ENCODE measurements at regions not wholly inside any gene's neighbourhood (a gene's known extent, or its start where the extent isn't known, plus 50 kb on each side); places are given as distances from the start of the nearest gene placed in this dataset.

DNA sequence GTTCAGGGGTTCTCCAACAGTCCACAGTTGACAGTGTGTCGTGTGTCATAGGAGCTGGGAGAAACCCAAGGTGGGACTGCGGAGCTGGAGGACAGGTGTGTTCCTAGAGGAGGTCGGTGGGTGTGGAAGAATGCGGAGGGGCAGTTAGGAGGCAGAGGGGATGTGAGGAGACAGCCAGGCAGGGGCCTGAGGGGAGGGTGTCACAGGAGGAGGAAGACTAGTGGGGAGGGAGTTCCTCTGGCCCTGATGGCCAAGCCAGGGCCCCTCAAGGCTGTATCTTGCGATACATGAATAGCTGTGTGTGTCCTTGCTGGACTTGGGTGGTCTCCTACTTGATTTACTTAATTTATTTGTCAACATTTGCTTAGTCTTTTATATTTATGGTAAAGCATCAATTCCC, 519.6 kb upstream of the HS6ST1 start:
- TF ChIP-seq, protein P1, sequence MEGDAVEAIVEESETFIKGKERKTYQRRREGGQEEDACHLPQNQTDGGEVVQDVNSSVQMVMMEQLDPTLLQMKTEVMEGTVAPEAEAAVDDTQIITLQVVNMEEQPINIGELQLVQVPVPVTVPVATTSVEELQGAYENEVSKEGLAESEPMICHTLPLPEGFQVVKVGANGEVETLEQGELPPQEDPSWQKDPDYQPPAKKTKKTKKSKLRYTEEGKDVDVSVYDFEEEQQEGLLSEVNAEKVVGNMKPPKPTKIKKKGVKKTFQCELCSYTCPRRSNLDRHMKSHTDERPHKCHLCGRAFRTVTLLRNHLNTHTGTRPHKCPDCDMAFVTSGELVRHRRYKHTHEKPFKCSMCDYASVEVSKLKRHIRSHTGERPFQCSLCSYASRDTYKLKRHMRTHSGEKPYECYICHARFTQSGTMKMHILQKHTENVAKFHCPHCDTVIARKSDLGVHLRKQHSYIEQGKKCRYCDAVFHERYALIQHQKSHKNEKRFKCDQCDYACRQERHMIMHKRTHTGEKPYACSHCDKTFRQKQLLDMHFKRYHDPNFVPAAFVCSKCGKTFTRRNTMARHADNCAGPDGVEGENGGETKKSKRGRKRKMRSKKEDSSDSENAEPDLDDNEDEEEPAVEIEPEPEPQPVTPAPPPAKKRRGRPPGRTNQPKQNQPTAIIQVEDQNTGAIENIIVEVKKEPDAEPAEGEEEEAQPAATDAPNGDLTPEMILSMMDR (IDR thresholded peaks at IDR 0.05; ENCODE audit: low read depth, low read length, missing input control): no peak
- TF ChIP-seq NR2F2 (IDR thresholded peaks at IDR 0.05) (no peak), SP1 (IDR thresholded peaks at IDR 0.05) (no peak), FOXA2 (IDR thresholded peaks at IDR 0.05) (no peak), TAF1 (conservative IDR thresholded peaks at IDR 0.05) (no peak), EGR1 (IDR thresholded peaks at IDR 0.05; ENCODE audit: low read depth in 2 of 2) (no peak), YY1 (IDR thresholded peaks at IDR 0.05) (no peak), HNF4G (IDR thresholded peaks at IDR 0.05) (no peak), RXRA (IDR thresholded peaks at IDR 0.05) (no peak)
- TF ChIP-seq, protein P2, sequence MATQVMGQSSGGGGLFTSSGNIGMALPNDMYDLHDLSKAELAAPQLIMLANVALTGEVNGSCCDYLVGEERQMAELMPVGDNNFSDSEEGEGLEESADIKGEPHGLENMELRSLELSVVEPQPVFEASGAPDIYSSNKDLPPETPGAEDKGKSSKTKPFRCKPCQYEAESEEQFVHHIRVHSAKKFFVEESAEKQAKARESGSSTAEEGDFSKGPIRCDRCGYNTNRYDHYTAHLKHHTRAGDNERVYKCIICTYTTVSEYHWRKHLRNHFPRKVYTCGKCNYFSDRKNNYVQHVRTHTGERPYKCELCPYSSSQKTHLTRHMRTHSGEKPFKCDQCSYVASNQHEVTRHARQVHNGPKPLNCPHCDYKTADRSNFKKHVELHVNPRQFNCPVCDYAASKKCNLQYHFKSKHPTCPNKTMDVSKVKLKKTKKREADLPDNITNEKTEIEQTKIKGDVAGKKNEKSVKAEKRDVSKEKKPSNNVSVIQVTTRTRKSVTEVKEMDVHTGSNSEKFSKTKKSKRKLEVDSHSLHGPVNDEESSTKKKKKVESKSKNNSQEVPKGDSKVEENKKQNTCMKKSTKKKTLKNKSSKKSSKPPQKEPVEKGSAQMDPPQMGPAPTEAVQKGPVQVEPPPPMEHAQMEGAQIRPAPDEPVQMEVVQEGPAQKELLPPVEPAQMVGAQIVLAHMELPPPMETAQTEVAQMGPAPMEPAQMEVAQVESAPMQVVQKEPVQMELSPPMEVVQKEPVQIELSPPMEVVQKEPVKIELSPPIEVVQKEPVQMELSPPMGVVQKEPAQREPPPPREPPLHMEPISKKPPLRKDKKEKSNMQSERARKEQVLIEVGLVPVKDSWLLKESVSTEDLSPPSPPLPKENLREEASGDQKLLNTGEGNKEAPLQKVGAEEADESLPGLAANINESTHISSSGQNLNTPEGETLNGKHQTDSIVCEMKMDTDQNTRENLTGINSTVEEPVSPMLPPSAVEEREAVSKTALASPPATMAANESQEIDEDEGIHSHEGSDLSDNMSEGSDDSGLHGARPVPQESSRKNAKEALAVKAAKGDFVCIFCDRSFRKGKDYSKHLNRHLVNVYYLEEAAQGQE (IDR thresholded peaks at IDR 0.05): no peak
- TF ChIP-seq, protein P3, sequence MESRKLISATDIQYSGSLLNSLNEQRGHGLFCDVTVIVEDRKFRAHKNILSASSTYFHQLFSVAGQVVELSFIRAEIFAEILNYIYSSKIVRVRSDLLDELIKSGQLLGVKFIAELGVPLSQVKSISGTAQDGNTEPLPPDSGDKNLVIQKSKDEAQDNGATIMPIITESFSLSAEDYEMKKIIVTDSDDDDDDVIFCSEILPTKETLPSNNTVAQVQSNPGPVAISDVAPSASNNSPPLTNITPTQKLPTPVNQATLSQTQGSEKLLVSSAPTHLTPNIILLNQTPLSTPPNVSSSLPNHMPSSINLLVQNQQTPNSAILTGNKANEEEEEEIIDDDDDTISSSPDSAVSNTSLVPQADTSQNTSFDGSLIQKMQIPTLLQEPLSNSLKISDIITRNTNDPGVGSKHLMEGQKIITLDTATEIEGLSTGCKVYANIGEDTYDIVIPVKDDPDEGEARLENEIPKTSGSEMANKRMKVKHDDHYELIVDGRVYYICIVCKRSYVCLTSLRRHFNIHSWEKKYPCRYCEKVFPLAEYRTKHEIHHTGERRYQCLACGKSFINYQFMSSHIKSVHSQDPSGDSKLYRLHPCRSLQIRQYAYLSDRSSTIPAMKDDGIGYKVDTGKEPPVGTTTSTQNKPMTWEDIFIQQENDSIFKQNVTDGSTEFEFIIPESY (IDR thresholded peaks at IDR 0.05): no peak
- TF ChIP-seq, protein P4, sequence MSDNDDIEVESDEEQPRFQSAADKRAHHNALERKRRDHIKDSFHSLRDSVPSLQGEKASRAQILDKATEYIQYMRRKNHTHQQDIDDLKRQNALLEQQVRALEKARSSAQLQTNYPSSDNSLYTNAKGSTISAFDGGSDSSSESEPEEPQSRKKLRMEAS (IDR thresholded peaks at IDR 0.05): no peak
- TF ChIP-seq, protein P5, sequence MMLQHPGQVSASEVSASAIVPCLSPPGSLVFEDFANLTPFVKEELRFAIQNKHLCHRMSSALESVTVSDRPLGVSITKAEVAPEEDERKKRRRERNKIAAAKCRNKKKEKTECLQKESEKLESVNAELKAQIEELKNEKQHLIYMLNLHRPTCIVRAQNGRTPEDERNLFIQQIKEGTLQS (IDR thresholded peaks at IDR 0.05): no peak

All from liver (tissue), 3 donors.